ENCODE measurements at regions not wholly inside any gene's neighbourhood (a gene's known extent, or its start where the extent isn't known, plus 50 kb on each side); places are given as distances from the start of the nearest gene placed in this dataset.

GRCh38 chr12:59936534-59936933, 340.7 kb downstream of the SLC16A7 start:
- H3K4me3 ChIP-seq (ENCODE audit: severe bottlenecking), result no peak overlapping the region
- H3K27ac ChIP-seq (ENCODE audit: poor library complexity, severe bottlenecking), result no peak overlapping the region
- H3K36me3 ChIP-seq (ENCODE audit: low read depth), result no peaks in the 10 kb centered on the region
- H3K27me3 ChIP-seq (ENCODE audit: insufficient read depth, poor library complexity, severe bottlenecking), result no peaks in the 10 kb centered on the region
- no peak for TF ChIP-seq CTCF (IDR thresholded peaks at IDR 0.05; ENCODE audit: poor library complexity, severe bottlenecking)
- DNase-seq (ENCODE audit: low spot score) (no peak), ATAC-seq (ENCODE audit: low read depth) (no peak)
- H3K4me1 ChIP-seq (ENCODE audit: insufficient read depth, poor library complexity, severe bottlenecking), result no peaks in the 10 kb centered on the region
- no peaks in the 10 kb centered on the region for H3K9me3 ChIP-seq (ENCODE audit: severe bottlenecking)

- H3K4me1 ChIP-seq (ENCODE audit: insufficient read depth, poor library complexity, severe bottlenecking), result no peaks in the 10 kb centered on the region
- no peaks in the 10 kb centered on the region for H3K36me3 ChIP-seq (ENCODE audit: low read depth)
- ATAC-seq (ENCODE audit: low read depth), result no peak
- no peaks in the 10 kb centered on the region for H3K9me3 ChIP-seq (ENCODE audit: severe bottlenecking)
- H3K27me3 ChIP-seq (ENCODE audit: insufficient read depth, poor library complexity, severe bottlenecking), result no peaks in the 10 kb centered on the region
- no peak overlapping the region for H3K4me3 ChIP-seq (ENCODE audit: severe bottlenecking)
- H3K27ac ChIP-seq (ENCODE audit: poor library complexity, severe bottlenecking), result no peak overlapping the region
- DNase-seq (ENCODE audit: low spot score), result no peak
- TF ChIP-seq CTCF (IDR thresholded peaks at IDR 0.05; ENCODE audit: poor library complexity, severe bottlenecking), result no peak
Observed at GRCh38 chr12:59937148-59937547, 341.3 kb downstream of the SLC16A7 start.

- no peak for TF ChIP-seq CTCF (IDR thresholded peaks at IDR 0.05; ENCODE audit: poor library complexity, severe bottlenecking)
- Histone ChIP-seq H3K4me3 (ENCODE audit: severe bottlenecking) (no peak overlapping the region), H3K36me3 (ENCODE audit: low read depth) (no peaks in the 10 kb centered on the region), H3K27ac (ENCODE audit: poor library complexity, severe bottlenecking) (no peak overlapping the region), H3K9me3 (ENCODE audit: severe bottlenecking) (no peaks in the 10 kb centered on the region), H3K4me1 (ENCODE audit: insufficient read depth, poor library complexity, severe bottlenecking) (no peaks in the 10 kb centered on the region), H3K27me3 (ENCODE audit: insufficient read depth, poor library complexity, severe bottlenecking) (no peaks in the 10 kb centered on the region)
- DNase-seq (ENCODE audit: low spot score) (no peak), ATAC-seq (ENCODE audit: low read depth) (no peak)
Observed at GRCh38 chr12:59938190-59938962, 342.5 kb downstream of the SLC16A7 start.

GRCh38 chr12:59940631-59941342, 345.0 kb downstream of the SLC16A7 start:
- Histone ChIP-seq H3K27ac (ENCODE audit: poor library complexity, severe bottlenecking) (no peak overlapping the region), H3K4me3 (ENCODE audit: severe bottlenecking) (no peak overlapping the region), H3K36me3 (ENCODE audit: low read depth) (no peaks in the 10 kb centered on the region), H3K9me3 (ENCODE audit: severe bottlenecking) (no peaks in the 10 kb centered on the region), H3K4me1 (ENCODE audit: insufficient read depth, poor library complexity, severe bottlenecking) (no peaks in the 10 kb centered on the region), H3K27me3 (ENCODE audit: insufficient read depth, poor library complexity, severe bottlenecking) (no peaks in the 10 kb centered on the region)
- no peak for TF ChIP-seq CTCF (IDR thresholded peaks at IDR 0.05; ENCODE audit: poor library complexity, severe bottlenecking)
- DNase-seq (ENCODE audit: low spot score) (no peak), ATAC-seq (ENCODE audit: low read depth) (no peak)

- no peaks in the 10 kb centered on the region for H3K4me1 ChIP-seq (ENCODE audit: insufficient read depth, poor library complexity, severe bottlenecking)
- H3K27ac ChIP-seq (ENCODE audit: poor library complexity, severe bottlenecking), result no peak overlapping the region
- no peaks in the 10 kb centered on the region for H3K27me3 ChIP-seq (ENCODE audit: insufficient read depth, poor library complexity, severe bottlenecking)
- no peak for TF ChIP-seq CTCF (IDR thresholded peaks at IDR 0.05; ENCODE audit: poor library complexity, severe bottlenecking)
- H3K36me3 ChIP-seq (ENCODE audit: low read depth), result no peaks in the 10 kb centered on the region
- H3K4me3 ChIP-seq (ENCODE audit: severe bottlenecking), result no peak overlapping the region
- no peaks in the 10 kb centered on the region for H3K9me3 ChIP-seq (ENCODE audit: severe bottlenecking)
- ATAC-seq (ENCODE audit: low read depth), result no peak
- DNase-seq (ENCODE audit: low spot score), result no peak
Observed at GRCh38 chr12:59941461-59941860, 345.6 kb downstream of the SLC16A7 start.

Data from RWPE2 (cell line).